OCI-LY3 (cell line): ENCODE measurements at regions not wholly inside any gene's neighbourhood (a gene's known extent, or its start where the extent isn't known, plus 50 kb on each side); places are given as distances from the start of the nearest gene placed in this dataset.

Experiments used
- H2AFZ ChIP-seq: fragments of 200-600, 300-600 bp; shearing (Covaris generic); 2 replicates; pipeline ENCODE4 v1.6.0; 2014; ENCODE audit warnings: antibody characterized with exemption, low read depth, low read length
- H3K27ac ChIP-seq: fragments of 200-600, 300-600 bp; sonication (generic); 2 replicates; pipeline ENCODE4 v1.5.1; 2014; ENCODE audit warnings: mild to moderate bottlenecking, low read length, moderate library complexity, mixed read lengths
- H3K27me3 ChIP-seq: fragments of 200-600, 300-600 bp; sonication (generic); 2 replicates; pipeline ENCODE4 v1.6.1; 2014; ENCODE audit warnings: low read depth, low read length, mixed read lengths
- H3K36me3 ChIP-seq: fragments of 200-600, 300-600 bp; sonication (generic); replicated peaks from 2 replicates; pipeline ENCODE3; 2014; ENCODE audit warnings: low read depth, low read length, mixed read lengths
- H3K4me1 ChIP-seq: fragments of 300-600, 200-600 bp; sonication (generic); 2 replicates; pipeline ENCODE4 v1.6.1; 2014; ENCODE audit warnings: low read length, mixed read lengths
- H3K4me2 ChIP-seq: fragments of 200-600, 300-600 bp; sonication (generic); 2 replicates; pipeline ENCODE4 v1.6.1; 2014; ENCODE audit warnings: low read length, mixed read lengths
- H3K4me3 ChIP-seq: fragments of 300-600, 200-600 bp; sonication (generic); 2 replicates; pipeline ENCODE4 v1.5.1; 2014; ENCODE audit warnings: antibody characterized with exemption, mild to moderate bottlenecking, low read length, moderate library complexity
- H3K79me2 ChIP-seq: fragments of 300-600, 200-600 bp; shearing (Covaris generic); 2 replicates; pipeline ENCODE4 v1.6.1; 2014; ENCODE audit warnings: mild to moderate bottlenecking, low read length, mixed read lengths
- H3K9ac ChIP-seq: fragments of 300-600, 200-600 bp; shearing (Covaris generic); 2 replicates; pipeline ENCODE4 v1.6.0; 2014; ENCODE audit warnings: mild to moderate bottlenecking, low read length, moderate library complexity
- H3K9me3 ChIP-seq: fragments of 200-600, 300-600 bp; shearing (Covaris generic); 2 replicates; pipeline ENCODE4 v1.6.1; 2014; ENCODE audit warnings: low read length, mixed read lengths; ENCODE audit not compliant: insufficient read depth
- H4K20me1 ChIP-seq: fragments of 200-600, 300-600 bp; sonication (generic); 2 replicates; pipeline ENCODE4 v1.6.1; 2016; ENCODE audit warnings: low read length, mixed read lengths; ENCODE audit not compliant: insufficient read depth
- EZH2phosphoT487 ChIP-seq: fragments of 200-600 bp; shearing (Covaris generic); IDR thresholded peaks from 2 replicates; pipeline ENCODE4 v1.6.1; 2018; ENCODE audit warnings: antibody characterized with exemption, mixed run types, low read depth
- TF ChIP-seq, protein P1 (sequence below): fragments of 200-600, 300-600 bp; sonication (generic); IDR thresholded peaks from 2 replicates; pipeline ENCODE4 v1.5.1; 2014; ENCODE audit warnings: antibody characterized with exemption, low read length, low read depth

GRCh38 chr21:26758083-26758880 lies 86.9 kb downstream of the ADAMTS1 start:
- TF ChIP-seq, protein P1, sequence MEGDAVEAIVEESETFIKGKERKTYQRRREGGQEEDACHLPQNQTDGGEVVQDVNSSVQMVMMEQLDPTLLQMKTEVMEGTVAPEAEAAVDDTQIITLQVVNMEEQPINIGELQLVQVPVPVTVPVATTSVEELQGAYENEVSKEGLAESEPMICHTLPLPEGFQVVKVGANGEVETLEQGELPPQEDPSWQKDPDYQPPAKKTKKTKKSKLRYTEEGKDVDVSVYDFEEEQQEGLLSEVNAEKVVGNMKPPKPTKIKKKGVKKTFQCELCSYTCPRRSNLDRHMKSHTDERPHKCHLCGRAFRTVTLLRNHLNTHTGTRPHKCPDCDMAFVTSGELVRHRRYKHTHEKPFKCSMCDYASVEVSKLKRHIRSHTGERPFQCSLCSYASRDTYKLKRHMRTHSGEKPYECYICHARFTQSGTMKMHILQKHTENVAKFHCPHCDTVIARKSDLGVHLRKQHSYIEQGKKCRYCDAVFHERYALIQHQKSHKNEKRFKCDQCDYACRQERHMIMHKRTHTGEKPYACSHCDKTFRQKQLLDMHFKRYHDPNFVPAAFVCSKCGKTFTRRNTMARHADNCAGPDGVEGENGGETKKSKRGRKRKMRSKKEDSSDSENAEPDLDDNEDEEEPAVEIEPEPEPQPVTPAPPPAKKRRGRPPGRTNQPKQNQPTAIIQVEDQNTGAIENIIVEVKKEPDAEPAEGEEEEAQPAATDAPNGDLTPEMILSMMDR = no peak
- no peak for TF ChIP-seq EZH2phosphoT487
- no peak overlapping the region for H3K27ac ChIP-seq
- no peak overlapping the region for H2AFZ ChIP-seq
- H4K20me1 ChIP-seq = no peaks in the 10 kb centered on the region
- no peaks in the 10 kb centered on the region for H3K36me3 ChIP-seq
- no peaks in the 10 kb centered on the region for H3K27me3 ChIP-seq
- H3K79me2 ChIP-seq = no peaks in the 10 kb centered on the region
- no peak overlapping the region for H3K4me3 ChIP-seq
- H3K9ac ChIP-seq = no peak overlapping the region
- no peaks in the 10 kb centered on the region for H3K9me3 ChIP-seq
- no peaks in the 10 kb centered on the region for H3K4me1 ChIP-seq
- no peak overlapping the region for H3K4me2 ChIP-seq

GRCh38 chr21:26756491-26757159 lies 88.6 kb downstream of the ADAMTS1 start:
- H3K4me3 ChIP-seq = no peak overlapping the region
- H3K4me1 ChIP-seq = no peaks in the 10 kb centered on the region
- H3K9ac ChIP-seq = no peak overlapping the region
- H3K79me2 ChIP-seq = no peaks in the 10 kb centered on the region
- no peak overlapping the region for H3K4me2 ChIP-seq
- no peak overlapping the region for H3K27ac ChIP-seq
- no peak overlapping the region for H2AFZ ChIP-seq
- H3K36me3 ChIP-seq = no peaks in the 10 kb centered on the region
- H4K20me1 ChIP-seq = no peaks in the 10 kb centered on the region
- H3K9me3 ChIP-seq = no peaks in the 10 kb centered on the region
- TF ChIP-seq, protein P1 = no peak
- TF ChIP-seq EZH2phosphoT487 = no peak
- no peaks in the 10 kb centered on the region for H3K27me3 ChIP-seq

GRCh38 chr21:26754853-26755252 lies 90.4 kb downstream of the ADAMTS1 start:
- Histone ChIP-seq H4K20me1 (no peaks in the 10 kb centered on the region), H3K4me1 (no peaks in the 10 kb centered on the region), H2AFZ (no peak overlapping the region), H3K4me2 (no peak overlapping the region), H3K79me2 (no peaks in the 10 kb centered on the region), H3K9me3 (no peaks in the 10 kb centered on the region), H3K4me3 (no peak overlapping the region), H3K36me3 (no peaks in the 10 kb centered on the region), H3K27me3 (no peaks in the 10 kb centered on the region), H3K9ac (no peak overlapping the region), H3K27ac (no peak overlapping the region)
- TF ChIP-seq EZH2phosphoT487 = no peak
- TF ChIP-seq, protein P1 = no peak

DNA sequence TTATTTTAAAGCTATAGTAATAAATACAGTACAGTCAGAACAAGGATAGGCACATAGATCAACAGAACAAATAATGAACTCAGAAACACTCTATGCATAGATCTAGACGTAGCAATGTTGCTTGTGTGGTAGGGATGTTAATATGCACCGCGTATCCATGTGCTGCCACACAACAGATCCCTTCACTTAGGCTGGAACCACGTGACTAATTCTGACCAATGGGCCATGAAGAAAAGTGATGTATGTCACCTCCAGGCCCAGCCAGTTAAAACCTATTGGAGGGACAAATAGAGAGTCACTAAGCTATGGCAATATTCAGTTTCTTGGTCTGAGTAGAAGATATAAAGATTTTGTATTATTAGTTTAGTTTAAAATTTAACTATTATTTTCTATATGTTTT lies 91.4 kb downstream of the ADAMTS1 start:
- Histone ChIP-seq H3K9ac (no peak overlapping the region), H2AFZ (no peak overlapping the region), H3K4me1 (no peaks in the 10 kb centered on the region), H3K79me2 (no peaks in the 10 kb centered on the region), H3K4me3 (no peak overlapping the region), H4K20me1 (no peaks in the 10 kb centered on the region), H3K9me3 (no peaks in the 10 kb centered on the region), H3K4me2 (no peak overlapping the region), H3K27ac (no peak overlapping the region), H3K36me3 (no peaks in the 10 kb centered on the region), H3K27me3 (no peaks in the 10 kb centered on the region)
- TF ChIP-seq, protein P1 = no peak
- TF ChIP-seq EZH2phosphoT487 = no peak
